GM18505 (cell line): ENCODE measurements at regions not wholly inside any gene's neighbourhood (a gene's known extent, or its start where the extent isn't known, plus 50 kb on each side); places are given as distances from the start of the nearest gene placed in this dataset.
A peak's percentile ranks its signal among the peaks of the same experiment; 100 is the strongest.

ENCODE experiments used
- ATAC-seq: cut with Tn5 transposase; IDR thresholded peaks from one replicate; pipeline ENCODE4 v1.9.1; 2021; ENCODE audit not compliant: unreplicated experiment
- POLR2A ChIP-seq: IDR thresholded peaks from 4 replicates; pipeline ENCODE4 v1.6.1; 2011; ENCODE audit warnings: borderline replicate concordance; ENCODE audit not compliant: insufficient read depth, insufficient read length; ENCODE audit errors: extremely low read depth

DNA sequence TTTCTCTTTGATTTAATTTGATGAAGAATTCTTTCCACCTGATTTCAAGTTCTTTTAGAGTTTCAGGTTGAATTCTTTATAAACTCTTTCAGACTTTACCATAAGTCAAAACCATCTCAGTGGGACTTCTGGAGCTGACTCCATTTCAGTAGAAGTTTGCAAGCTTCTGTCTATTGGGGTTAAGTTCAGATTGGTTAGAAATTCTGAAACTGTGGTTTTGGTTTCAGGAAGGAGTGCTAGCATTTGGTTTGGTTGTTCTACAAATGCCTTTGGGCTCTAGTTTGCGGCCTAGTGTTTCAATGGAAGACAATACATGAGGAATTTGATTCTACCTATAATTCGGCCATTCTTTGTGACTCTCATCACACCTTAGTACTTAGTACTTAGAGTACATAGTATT lies 176.8 kb upstream of the RHOBTB1 start:
- TF ChIP-seq POLR2A: no peak
- peak; percentile 81 for ATAC-seq

GRCh38 chr10:61119573-61119972 lies 175.6 kb upstream of the RHOBTB1 start:
- ATAC-seq: no peak
- no peak for TF ChIP-seq POLR2A

- no peak for TF ChIP-seq POLR2A
- ATAC-seq: no peak
These were observed 171.9 kb upstream of the RHOBTB1 start for GRCh38 chr10:61115897-61116296.

- ATAC-seq: no peak
- TF ChIP-seq POLR2A: no peak
These were observed 168.8 kb upstream of the RHOBTB1 start for GRCh38 chr10:61112771-61113170.

GRCh38 chr10:61110936-61111335 lies 167.0 kb upstream of the RHOBTB1 start:
- ATAC-seq: no peak

GRCh38 chr10:61110188-61110844 lies 166.3 kb upstream of the RHOBTB1 start:
- no peak for TF ChIP-seq POLR2A
- no peak for ATAC-seq

More at GRCh38 chr10:61110936-61111335, 167.0 kb upstream of the RHOBTB1 start:
- no peak for TF ChIP-seq POLR2A

GRCh38 chr10:61108915-61109314 lies 164.9 kb upstream of the RHOBTB1 start:
- ATAC-seq: no peak

DNA sequence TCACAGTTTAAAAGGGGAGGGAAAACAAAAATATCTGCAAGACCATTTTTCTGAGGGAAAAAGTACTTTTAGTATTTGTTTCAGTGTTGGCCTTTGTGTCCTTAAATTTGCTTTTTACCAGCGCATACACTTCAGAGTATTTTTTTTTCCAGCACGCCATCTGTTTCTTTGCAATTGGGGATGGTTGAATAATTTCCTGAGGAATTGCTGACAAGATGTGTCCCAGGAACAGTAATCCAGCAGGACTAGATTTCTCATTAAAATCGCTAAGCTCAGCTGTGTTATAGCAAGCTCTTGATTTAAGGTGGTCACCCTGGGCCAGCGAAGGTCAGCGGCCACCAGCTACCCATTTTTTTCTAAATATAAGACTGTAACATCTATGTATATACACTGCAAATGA lies 156.9 kb upstream of the RHOBTB1 start:
- no peak for ATAC-seq
- TF ChIP-seq POLR2A: no peak

More at GRCh38 chr10:61108915-61109314, 164.9 kb upstream of the RHOBTB1 start:
- TF ChIP-seq POLR2A: no peak

- no peak for TF ChIP-seq POLR2A
- no peak for ATAC-seq
These were observed 155.8 kb upstream of the RHOBTB1 start for GRCh38 chr10:61099756-61100155.

DNA sequence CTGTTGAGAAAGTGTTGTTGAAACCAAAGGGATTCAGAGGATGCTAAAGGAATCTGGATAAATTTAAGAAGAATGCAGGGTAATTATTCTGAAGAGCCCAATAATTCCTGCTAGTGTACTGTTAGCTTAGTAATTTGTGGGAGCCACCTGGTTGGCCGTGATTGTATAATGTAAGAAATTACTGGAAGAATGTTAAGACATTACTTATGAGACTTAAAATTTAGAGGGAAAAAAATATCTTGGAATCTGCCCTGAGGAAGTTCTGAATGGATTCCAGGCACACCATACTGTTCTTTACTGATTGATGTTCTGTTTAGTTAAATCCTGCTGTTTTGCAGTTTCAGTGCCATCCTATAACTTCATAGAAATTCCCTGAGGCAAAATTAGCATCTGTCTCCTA lies 155.0 kb upstream of the RHOBTB1 start:
- TF ChIP-seq POLR2A: no peak
- no peak for ATAC-seq

GRCh38 chr10:61097026-61097425 lies 153.0 kb upstream of the RHOBTB1 start:
- TF ChIP-seq POLR2A: no peak
- no peak for ATAC-seq

DNA sequence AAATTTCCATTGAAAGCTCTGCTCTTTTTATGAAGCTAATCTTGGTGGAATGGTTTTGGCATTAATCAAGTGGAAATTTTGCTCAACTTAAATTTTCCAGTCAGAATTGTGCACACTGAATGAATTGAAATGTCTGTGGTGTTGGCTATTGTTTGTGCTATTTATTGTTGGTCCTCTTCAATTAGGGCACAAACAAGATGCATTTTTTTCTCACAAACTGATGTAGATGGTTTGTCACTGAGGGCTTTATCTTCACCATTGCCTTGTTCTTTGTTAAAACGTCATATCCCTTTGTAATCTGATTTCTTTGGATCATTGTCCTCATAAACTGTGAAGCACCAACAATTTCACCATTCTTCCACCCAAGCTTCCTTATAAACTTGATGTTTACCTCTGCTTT lies 152.1 kb upstream of the RHOBTB1 start:
- no peak for TF ChIP-seq POLR2A
- no peak for ATAC-seq

DNA sequence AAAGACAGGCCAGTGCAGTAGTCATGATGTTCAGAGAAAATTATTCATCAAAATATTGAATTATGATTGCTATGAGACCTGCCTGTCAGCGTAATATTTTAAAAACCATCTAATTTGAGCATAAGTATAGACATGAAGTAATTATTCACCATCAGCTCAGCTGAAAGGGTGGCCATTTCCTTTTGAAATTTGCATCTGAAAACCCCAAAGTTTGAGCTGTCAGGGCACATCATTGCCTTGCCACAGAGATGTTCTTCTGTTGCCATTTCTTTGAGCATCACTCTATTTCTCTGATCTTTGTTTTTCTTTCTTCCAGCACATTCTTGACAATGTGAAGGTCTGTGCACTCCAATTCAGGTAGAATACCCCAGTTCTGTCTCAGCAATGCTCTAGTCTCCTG lies 147.5 kb upstream of the RHOBTB1 start:
- no peak for TF ChIP-seq POLR2A
- no peak for ATAC-seq

GRCh38 chr10:61089251-61089650 lies 145.3 kb upstream of the RHOBTB1 start:
- no peak for ATAC-seq
- no peak for TF ChIP-seq POLR2A

DNA sequence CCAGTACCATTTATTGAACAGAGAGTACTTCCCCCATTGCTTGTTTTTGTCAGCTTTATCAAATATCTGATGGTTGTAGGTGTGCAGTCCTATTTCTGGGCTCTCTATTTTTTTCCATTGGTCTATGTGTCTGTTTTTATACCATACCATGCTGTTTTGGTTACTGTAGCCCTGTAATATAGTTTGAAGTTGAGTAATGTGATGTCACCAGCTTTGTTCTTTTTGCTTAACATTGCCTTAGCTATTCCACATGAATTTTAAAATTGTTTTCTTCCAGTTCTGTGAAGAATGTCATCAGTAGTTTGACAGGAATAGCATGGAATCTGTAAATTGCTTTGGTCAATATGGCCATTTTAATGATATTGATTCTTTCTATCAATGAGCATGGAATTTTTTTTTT lies 140.5 kb upstream of the RHOBTB1 start:
- no peak for TF ChIP-seq POLR2A

More for the DNA sequence above, 140.5 kb upstream of the RHOBTB1 start:
- ATAC-seq: no peak
